ENCODE measurements at regions not wholly inside any gene's neighbourhood (a gene's known extent, or its start where the extent isn't known, plus 50 kb on each side); places are given as distances from the start of the nearest gene placed in this dataset.
"Not testable (repeated sequence)": the region's sequence is repeated elsewhere in the genome, so short reads cannot be mapped to it uniquely, and the experiment has no call there.

DNA sequence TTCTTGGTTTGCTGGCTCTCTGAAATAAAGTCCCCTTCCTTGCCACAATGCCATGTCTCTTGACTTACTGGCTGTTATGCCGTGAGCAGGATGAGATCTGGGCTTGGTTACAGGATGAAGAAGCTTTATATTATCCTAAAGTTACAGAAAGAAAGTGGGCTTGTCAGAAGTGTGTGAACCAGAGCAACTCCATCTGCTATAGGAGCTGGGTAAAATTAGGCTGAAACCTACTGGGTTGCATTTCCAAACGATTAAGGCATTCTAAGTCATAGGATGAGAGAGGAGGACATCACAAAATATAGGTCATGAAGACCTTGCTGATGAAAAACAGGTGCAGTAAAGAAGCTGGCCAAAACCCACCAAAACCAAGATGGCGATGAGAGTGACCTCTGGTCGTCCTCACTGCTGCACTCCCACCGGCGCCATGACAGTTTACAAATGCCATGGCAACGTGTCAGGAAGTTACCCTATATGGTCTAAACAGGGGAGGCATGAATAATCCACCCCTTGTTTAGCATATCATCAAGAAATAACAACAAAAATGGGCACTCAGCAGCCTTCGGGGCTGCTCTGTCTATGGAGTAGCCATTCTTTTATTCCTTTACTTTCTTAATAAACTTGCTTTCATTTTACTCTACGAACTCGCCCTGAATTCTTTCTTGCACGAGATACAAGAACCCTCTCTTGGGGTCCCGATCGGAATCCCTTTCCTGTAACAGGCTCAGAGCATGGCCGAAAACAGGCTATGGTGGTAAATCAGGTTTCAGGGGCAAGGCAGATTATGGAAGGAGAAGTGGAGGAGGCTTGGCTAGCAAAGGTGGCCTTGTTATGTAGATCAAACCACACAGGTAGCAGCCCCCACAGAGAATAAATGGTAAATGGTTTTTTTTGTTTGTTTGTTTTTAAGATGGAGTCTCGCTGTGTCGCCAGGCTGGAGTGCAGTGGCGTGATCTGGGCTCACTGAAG is 81.3 kb upstream of the C16orf82 start:
- no peaks in the 10 kb centered on the region for H3K4me1 Mint-ChIP-seq
- H3K4me3 Mint-ChIP-seq, result no peak overlapping the region
- H3K27me3 Mint-ChIP-seq, result peaks cover 12% of the 10 kb centered on the region
- ATAC-seq (ENCODE audit: low read depth) (no peak), DNase-seq (no peak)
- TF ChIP-seq, protein P1, sequence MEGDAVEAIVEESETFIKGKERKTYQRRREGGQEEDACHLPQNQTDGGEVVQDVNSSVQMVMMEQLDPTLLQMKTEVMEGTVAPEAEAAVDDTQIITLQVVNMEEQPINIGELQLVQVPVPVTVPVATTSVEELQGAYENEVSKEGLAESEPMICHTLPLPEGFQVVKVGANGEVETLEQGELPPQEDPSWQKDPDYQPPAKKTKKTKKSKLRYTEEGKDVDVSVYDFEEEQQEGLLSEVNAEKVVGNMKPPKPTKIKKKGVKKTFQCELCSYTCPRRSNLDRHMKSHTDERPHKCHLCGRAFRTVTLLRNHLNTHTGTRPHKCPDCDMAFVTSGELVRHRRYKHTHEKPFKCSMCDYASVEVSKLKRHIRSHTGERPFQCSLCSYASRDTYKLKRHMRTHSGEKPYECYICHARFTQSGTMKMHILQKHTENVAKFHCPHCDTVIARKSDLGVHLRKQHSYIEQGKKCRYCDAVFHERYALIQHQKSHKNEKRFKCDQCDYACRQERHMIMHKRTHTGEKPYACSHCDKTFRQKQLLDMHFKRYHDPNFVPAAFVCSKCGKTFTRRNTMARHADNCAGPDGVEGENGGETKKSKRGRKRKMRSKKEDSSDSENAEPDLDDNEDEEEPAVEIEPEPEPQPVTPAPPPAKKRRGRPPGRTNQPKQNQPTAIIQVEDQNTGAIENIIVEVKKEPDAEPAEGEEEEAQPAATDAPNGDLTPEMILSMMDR (IDR thresholded peaks at IDR 0.05), result no peak
- intact Hi-C loops (cut with micrococcal nuclease), result no loop called here
- H3K36me3 Mint-ChIP-seq (ENCODE audit: low read depth), result no peaks in the 10 kb centered on the region
- no peaks in the 10 kb centered on the region for H3K9me3 Mint-ChIP-seq
- ChIA-PET POLR2A (no interaction called here), CTCF (no interaction called here)
- H3K27ac Mint-ChIP-seq, result no peak overlapping the region

DNA sequence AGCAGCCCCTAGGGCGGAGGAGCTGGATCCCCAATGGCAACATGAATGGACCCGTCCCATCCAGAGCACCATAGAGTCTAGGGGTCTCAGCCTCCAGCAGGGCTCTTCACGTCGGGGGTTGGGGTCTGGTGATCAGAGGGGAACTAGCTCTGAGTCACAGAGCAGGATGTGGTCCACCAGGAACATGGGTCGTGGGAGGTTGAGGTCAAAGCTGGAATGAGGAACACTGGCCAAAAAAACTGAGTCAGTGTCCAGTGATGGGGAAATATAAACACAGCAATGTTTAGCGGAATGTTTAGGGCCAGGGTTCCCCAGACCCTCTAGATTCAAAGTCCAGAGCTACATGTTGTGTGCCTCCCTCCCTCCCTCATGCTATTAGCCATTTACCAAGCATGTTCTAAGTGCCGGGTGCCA is 79.1 kb upstream of the C16orf82 start:
- intact Hi-C loops (cut with micrococcal nuclease), result no loop called here
- Mint-ChIP-seq H3K27ac (no peak overlapping the region), H3K4me3 (no peak overlapping the region), H3K9me3 (no peaks in the 10 kb centered on the region), H3K4me1 (no peaks in the 10 kb centered on the region), H3K36me3 (ENCODE audit: low read depth) (no peaks in the 10 kb centered on the region), H3K27me3 (peaks cover 11% of the 10 kb centered on the region)
- no peak for DNase-seq
- TF ChIP-seq, protein P1 (IDR thresholded peaks at IDR 0.05), result no peak
- POLR2A ChIA-PET, result no interaction called here
- ATAC-seq (ENCODE audit: low read depth), result no peak
- CTCF ChIA-PET, result no interaction called here

DNA sequence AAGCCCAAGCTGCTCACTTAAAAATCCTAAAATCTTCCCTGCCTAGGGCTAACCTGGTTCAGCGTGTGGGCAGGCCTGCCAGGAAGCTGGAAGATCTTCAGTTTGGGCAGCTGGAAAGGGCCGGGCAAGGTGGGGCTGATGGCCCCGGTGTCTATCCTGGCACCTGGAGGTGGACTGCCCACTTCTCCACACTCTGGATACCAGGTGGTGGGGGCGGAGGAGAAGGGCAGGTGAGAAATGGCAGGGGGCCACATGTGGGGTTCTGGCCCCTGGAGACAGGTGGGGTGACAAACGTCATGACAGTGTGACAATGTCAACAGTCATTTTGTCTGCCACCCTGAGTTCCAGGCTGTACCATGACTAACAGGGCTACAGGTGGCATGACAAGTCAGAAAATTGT is 78.5 kb upstream of the C16orf82 start:
- DNase-seq (no peak), ATAC-seq (ENCODE audit: low read depth) (no peak)
- intact Hi-C loops (cut with micrococcal nuclease), result no loop called here
- ChIA-PET POLR2A (no interaction called here), CTCF (no interaction called here)
- TF ChIP-seq, protein P1 (IDR thresholded peaks at IDR 0.05), result no peak
- no peaks in the 10 kb centered on the region for H3K4me1 Mint-ChIP-seq
- H3K9me3 Mint-ChIP-seq, result no peaks in the 10 kb centered on the region
- H3K27me3 Mint-ChIP-seq, result peaks cover 11% of the 10 kb centered on the region
- no peaks in the 10 kb centered on the region for H3K36me3 Mint-ChIP-seq (ENCODE audit: low read depth)
- no peak overlapping the region for H3K4me3 Mint-ChIP-seq
- H3K27ac Mint-ChIP-seq, result no peak overlapping the region

DNA sequence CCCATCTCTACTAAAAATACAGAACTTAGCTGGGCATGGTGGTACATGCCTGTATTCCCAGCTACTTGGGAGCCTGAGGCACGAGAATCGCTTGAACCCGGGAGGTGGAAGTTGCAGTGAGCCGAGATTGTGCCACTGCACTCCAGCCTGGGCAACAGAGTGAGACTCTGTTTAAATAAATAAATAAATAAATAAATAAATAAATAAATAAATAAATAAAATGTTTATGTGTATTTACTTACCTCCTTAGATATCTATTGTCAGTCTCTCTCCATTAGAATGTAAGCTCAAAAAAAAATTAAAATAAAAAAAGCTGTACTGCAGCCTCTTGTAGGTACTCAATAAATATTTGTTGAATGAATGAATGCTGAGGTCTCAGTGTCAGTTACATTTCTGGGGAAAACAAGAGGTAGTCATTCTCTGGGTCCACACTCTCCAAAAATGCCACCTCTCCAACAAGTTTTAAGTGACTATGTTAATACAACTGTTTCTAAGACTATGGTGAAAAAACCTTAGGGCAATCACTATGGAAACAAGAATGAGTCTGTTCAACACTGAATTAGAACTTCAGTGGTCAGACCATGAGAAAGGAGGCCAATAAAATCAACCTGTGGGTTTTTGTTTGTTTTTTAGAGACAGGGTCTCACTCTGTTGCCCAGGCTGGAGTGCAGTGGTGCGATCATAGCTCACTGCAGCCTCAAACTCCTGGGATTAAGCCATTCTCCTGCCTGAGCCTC is 76.2 kb upstream of the C16orf82 start:
- POLR2A ChIA-PET; H3K27ac Mint-ChIP-seq; ATAC-seq (ENCODE audit: low read depth); intact Hi-C loops (cut with micrococcal nuclease); H3K4me1 Mint-ChIP-seq; CTCF ChIA-PET; H3K9me3 Mint-ChIP-seq; H3K4me3 Mint-ChIP-seq; DNase-seq; H3K36me3 Mint-ChIP-seq (ENCODE audit: low read depth): not testable (repeated sequence)
- H3K27me3 Mint-ChIP-seq, result peaks cover 11% of the 10 kb centered on the region

DNA sequence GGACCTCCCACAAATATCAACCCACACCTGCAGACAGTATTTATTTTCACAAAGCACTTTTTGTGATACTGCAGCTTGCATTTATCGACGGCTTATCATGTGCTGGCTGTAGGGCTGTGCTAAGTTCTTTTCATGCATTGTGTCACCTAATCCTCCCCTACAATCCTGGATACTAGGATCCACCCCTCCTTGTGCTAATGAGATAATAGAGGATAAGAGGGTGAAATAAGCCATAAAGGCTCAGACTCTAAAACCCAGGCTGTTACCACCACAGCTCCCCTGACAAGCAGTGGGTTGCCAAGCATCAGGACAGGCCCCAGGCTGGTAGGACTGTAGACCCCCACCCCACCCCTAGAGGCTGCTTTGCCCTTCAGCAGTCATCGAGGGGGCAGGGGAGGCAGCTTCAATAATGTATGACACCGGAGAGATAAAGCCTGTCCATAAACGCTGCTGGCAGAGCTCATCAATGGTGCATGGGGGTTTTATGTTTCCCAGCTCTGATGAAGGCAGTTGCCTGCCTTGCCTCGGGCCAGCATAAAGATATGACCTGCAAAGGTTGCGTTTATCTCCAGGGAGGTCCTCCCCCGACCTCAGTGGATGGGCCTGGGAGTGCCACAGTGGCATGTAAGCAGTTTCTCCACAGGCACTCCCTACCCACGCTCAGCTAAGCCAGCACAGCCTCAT is 73.9 kb upstream of the C16orf82 start:
- no peak for ATAC-seq (ENCODE audit: low read depth)

More for the DNA sequence above, 73.9 kb upstream of the C16orf82 start:
- no peaks in the 10 kb centered on the region for H3K4me1 Mint-ChIP-seq
- peaks cover 9% of the 10 kb centered on the region for H3K9me3 Mint-ChIP-seq
- ChIA-PET POLR2A (no interaction called here), CTCF (interaction anchor here (0.6 kb wide), 1 partner anchor 27 kb away, joined by 3 read pairs; no protein-coding TSS in a partner anchor)
- H3K27me3 Mint-ChIP-seq, result peaks cover 5% of the 10 kb centered on the region
- H3K36me3 Mint-ChIP-seq (ENCODE audit: low read depth), result no peaks in the 10 kb centered on the region
- H3K4me3 Mint-ChIP-seq, result no peak overlapping the region
- TF ChIP-seq, protein P1 (IDR thresholded peaks at IDR 0.05), result no peak
- DNase-seq, result no peak
- no peak overlapping the region for H3K27ac Mint-ChIP-seq
- intact Hi-C loops (cut with micrococcal nuclease), result no loop called here

Measured in activated B cell treated with CpG ODN at 0.5 μM for 24 hours (primary cell).